ENCODE measurements at regions not wholly inside any gene's neighbourhood (a gene's known extent, or its start where the extent isn't known, plus 50 kb on each side); places are given as distances from the start of the nearest gene placed in this dataset.
A peak's percentile ranks its signal among the peaks of the same experiment; 100 is the strongest.

- 73% methylated on average over 3 of the region's 4 CpGs for WGBS
- Histone ChIP-seq H2AFZ (ENCODE audit: low read depth, low read length) (no peak overlapping the region), H3K36me3 (ENCODE audit: control insufficient read depth in 1 of 2, insufficient read depth in 2 of 2, low read depth in 1 of 2, low read length in 2 of 2) (no peaks in the 10 kb centered on the region), H3K27ac (ENCODE audit: low read length, poor library complexity, severe bottlenecking) (no peak overlapping the region), H3K4ac (ENCODE audit: low read depth in 1 of 2, low read length in 2 of 2) (no peak overlapping the region), H3K27me3 (ENCODE audit: control insufficient read depth in 1 of 2, insufficient read depth in 1 of 2, low read length in 2 of 2) (no peaks in the 10 kb centered on the region), H4K8ac (ENCODE audit: low read length) (no peak overlapping the region), H3K9me3 (ENCODE audit: control insufficient read depth, low read length) (no peaks in the 10 kb centered on the region), H2BK120ac (ENCODE audit: low read depth, low read length) (no peak overlapping the region), H3K4me3 (ENCODE audit: insufficient read depth in 1 of 2, low read depth in 1 of 2, low read length in 2 of 2) (no peak overlapping the region), H3K14ac (ENCODE audit: low read length in 2 of 2) (no peak overlapping the region), H3K18ac (ENCODE audit: low read depth in 1 of 2, low read length in 2 of 2) (no peak overlapping the region), H2BK12ac (ENCODE audit: low read length in 2 of 2) (no peak overlapping the region), H2BK15ac (ENCODE audit: low read depth, poor library complexity, severe bottlenecking) (no peak overlapping the region), H2AK5ac (ENCODE audit: low read length, severe bottlenecking) (no peak overlapping the region), H3K9ac (ENCODE audit: low read length) (no peak overlapping the region), H3K4me2 (ENCODE audit: low read length, poor library complexity, severe bottlenecking) (no peak overlapping the region), H3K4me1 (ENCODE audit: control insufficient read depth, insufficient read depth, low read depth, low read length) (no peaks in the 10 kb centered on the region), H3K79me1 (replicated peaks; ENCODE audit: low read length, poor library complexity, severe bottlenecking) (no peaks in the 10 kb centered on the region), H3K23ac (ENCODE audit: low read length in 2 of 2) (no peak overlapping the region), H2BK5ac (ENCODE audit: low read depth, low read length, poor library complexity, severe bottlenecking) (no peak overlapping the region), H4K91ac (ENCODE audit: low read length) (no peak overlapping the region)
- no peak for DNase-seq
Observed at GRCh38 chr2:195257979-195258378, 399.0 kb upstream of the SLC39A10 start.

DNA sequence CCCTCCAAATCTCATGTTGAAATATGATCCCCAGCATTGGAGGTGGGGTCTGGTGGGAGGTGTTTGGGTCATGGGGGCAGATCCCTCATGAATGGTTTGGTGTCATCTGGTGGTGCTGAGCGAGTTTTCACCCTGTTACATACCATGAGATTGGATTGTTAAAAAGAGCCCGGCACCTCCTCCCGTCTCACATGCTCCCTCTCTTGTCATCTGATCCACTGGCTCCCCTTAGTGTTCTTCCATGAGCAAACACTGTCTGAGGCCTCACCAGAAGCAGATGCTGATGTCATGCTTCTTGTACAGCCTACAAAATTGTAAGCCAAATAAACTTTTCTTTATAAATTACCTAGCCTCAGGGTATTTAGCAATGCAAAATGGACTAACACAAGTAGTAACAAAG is 405.0 kb upstream of the SLC39A10 start:
- Histone ChIP-seq H3K9me3 (ENCODE audit: control insufficient read depth, low read length) (peaks cover 17% of the 10 kb centered on the region), H3K9ac (ENCODE audit: low read length) (no peak overlapping the region), H3K27me3 (ENCODE audit: control insufficient read depth in 1 of 2, insufficient read depth in 1 of 2, low read length in 2 of 2) (no peaks in the 10 kb centered on the region), H4K8ac (ENCODE audit: low read length) (no peak overlapping the region), H3K14ac (ENCODE audit: low read length in 2 of 2) (no peak overlapping the region), H2BK15ac (ENCODE audit: low read depth, poor library complexity, severe bottlenecking) (no peak overlapping the region), H2AFZ (ENCODE audit: low read depth, low read length) (no peak overlapping the region), H2BK12ac (ENCODE audit: low read length in 2 of 2) (no peak overlapping the region), H3K23ac (ENCODE audit: low read length in 2 of 2) (no peak overlapping the region), H3K79me1 (replicated peaks; ENCODE audit: low read length, poor library complexity, severe bottlenecking) (no peaks in the 10 kb centered on the region), H2BK120ac (ENCODE audit: low read depth, low read length) (no peak overlapping the region), H3K4me3 (ENCODE audit: insufficient read depth in 1 of 2, low read depth in 1 of 2, low read length in 2 of 2) (no peak overlapping the region), H2BK5ac (ENCODE audit: low read depth, low read length, poor library complexity, severe bottlenecking) (no peak overlapping the region), H4K91ac (ENCODE audit: low read length) (no peak overlapping the region), H3K4me2 (ENCODE audit: low read length, poor library complexity, severe bottlenecking) (no peak overlapping the region), H3K36me3 (ENCODE audit: control insufficient read depth in 1 of 2, insufficient read depth in 2 of 2, low read depth in 1 of 2, low read length in 2 of 2) (no peaks in the 10 kb centered on the region), H3K4ac (ENCODE audit: low read depth in 1 of 2, low read length in 2 of 2) (no peak overlapping the region), H3K27ac (ENCODE audit: low read length, poor library complexity, severe bottlenecking) (no peak overlapping the region), H3K18ac (ENCODE audit: low read depth in 1 of 2, low read length in 2 of 2) (no peak overlapping the region), H3K4me1 (ENCODE audit: control insufficient read depth, insufficient read depth, low read depth, low read length) (no peaks in the 10 kb centered on the region), H2AK5ac (ENCODE audit: low read length, severe bottlenecking) (no peak overlapping the region)
- no peak for DNase-seq
- 58% methylated on average over 3 of the region's 3 CpGs for WGBS

DNA sequence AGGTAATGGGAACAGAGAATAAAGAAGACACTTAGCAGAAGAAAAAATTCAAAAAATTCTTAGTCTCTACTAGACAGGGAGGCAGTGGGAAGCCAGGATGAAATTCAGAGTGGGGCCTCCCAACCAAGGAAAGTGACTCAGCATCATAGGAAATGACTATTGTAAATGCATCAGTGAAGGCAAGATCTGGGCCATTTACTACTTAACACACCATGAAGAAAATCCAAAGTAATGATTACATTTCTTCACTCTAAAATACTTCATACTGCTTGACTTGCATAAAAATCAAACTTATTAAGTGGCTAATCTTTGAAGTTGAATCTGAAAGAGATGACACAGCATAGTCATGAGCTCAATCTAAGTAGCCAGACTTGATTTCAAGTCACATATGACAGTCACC is 405.8 kb upstream of the SLC39A10 start:
- H3K27me3 ChIP-seq (ENCODE audit: control insufficient read depth in 1 of 2, insufficient read depth in 1 of 2, low read length in 2 of 2): no peaks in the 10 kb centered on the region
- H3K4me3 ChIP-seq (ENCODE audit: insufficient read depth in 1 of 2, low read depth in 1 of 2, low read length in 2 of 2): no peak overlapping the region
- H2BK120ac ChIP-seq (ENCODE audit: low read depth, low read length): no peak overlapping the region
- no peak overlapping the region for H2AFZ ChIP-seq (ENCODE audit: low read depth, low read length)
- H3K23ac ChIP-seq (ENCODE audit: low read length in 2 of 2): no peak overlapping the region
- no peaks in the 10 kb centered on the region for H3K4me1 ChIP-seq (ENCODE audit: control insufficient read depth, insufficient read depth, low read depth, low read length)
- no peak overlapping the region for H4K91ac ChIP-seq (ENCODE audit: low read length)
- no peak overlapping the region for H3K18ac ChIP-seq (ENCODE audit: low read depth in 1 of 2, low read length in 2 of 2)
- no peak overlapping the region for H3K4ac ChIP-seq (ENCODE audit: low read depth in 1 of 2, low read length in 2 of 2)
- no peaks in the 10 kb centered on the region for H3K36me3 ChIP-seq (ENCODE audit: control insufficient read depth in 1 of 2, insufficient read depth in 2 of 2, low read depth in 1 of 2, low read length in 2 of 2)
- H3K79me1 ChIP-seq (replicated peaks; ENCODE audit: low read length, poor library complexity, severe bottlenecking): no peaks in the 10 kb centered on the region
- no peak overlapping the region for H4K8ac ChIP-seq (ENCODE audit: low read length)
- H2BK12ac ChIP-seq (ENCODE audit: low read length in 2 of 2): no peak overlapping the region
- H3K4me2 ChIP-seq (ENCODE audit: low read length, poor library complexity, severe bottlenecking): no peak overlapping the region
- H2BK15ac ChIP-seq (ENCODE audit: low read depth, poor library complexity, severe bottlenecking): no peak overlapping the region
- DNase-seq: no peak
- no peak overlapping the region for H2BK5ac ChIP-seq (ENCODE audit: low read depth, low read length, poor library complexity, severe bottlenecking)
- peaks cover 23% of the 10 kb centered on the region for H3K9me3 ChIP-seq (ENCODE audit: control insufficient read depth, low read length)
- H3K14ac ChIP-seq (ENCODE audit: low read length in 2 of 2): no peak overlapping the region
- H2AK5ac ChIP-seq (ENCODE audit: low read length, severe bottlenecking): no peak overlapping the region
- no peak overlapping the region for H3K9ac ChIP-seq (ENCODE audit: low read length)
- H3K27ac ChIP-seq (ENCODE audit: low read length, poor library complexity, severe bottlenecking): peak overlapping the region; percentile 43

DNA sequence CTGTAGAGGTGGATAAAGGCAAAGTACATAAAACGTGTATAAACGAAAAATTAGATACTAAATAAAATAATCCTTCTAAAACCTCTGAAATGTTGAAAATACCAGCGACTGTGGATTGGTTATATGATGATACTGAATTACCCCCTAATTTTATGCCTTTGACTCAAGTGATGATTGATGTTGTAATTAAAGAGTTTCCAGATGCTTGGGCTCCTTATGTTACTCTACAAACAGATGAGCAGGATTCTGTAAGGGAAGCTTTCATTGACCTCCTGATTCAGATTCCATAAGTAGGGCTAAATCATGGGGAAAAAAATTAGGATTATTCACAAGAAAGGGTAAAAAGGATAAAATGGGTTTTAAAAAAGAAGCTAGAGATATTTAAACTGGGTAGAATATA is 418.2 kb upstream of the SLC39A10 start:
- Histone ChIP-seq H3K9me3 (ENCODE audit: control insufficient read depth, low read length) (peaks cover 18% of the 10 kb centered on the region), H3K4me2 (ENCODE audit: low read length, poor library complexity, severe bottlenecking) (no peak overlapping the region), H3K27ac (ENCODE audit: low read length, poor library complexity, severe bottlenecking) (no peak overlapping the region), H3K4me1 (ENCODE audit: control insufficient read depth, insufficient read depth, low read depth, low read length) (no peaks in the 10 kb centered on the region), H2AK5ac (ENCODE audit: low read length, severe bottlenecking) (no peak overlapping the region), H2BK5ac (ENCODE audit: low read depth, low read length, poor library complexity, severe bottlenecking) (no peak overlapping the region), H3K4me3 (ENCODE audit: insufficient read depth in 1 of 2, low read depth in 1 of 2, low read length in 2 of 2) (no peak overlapping the region), H3K14ac (ENCODE audit: low read length in 2 of 2) (no peak overlapping the region), H3K27me3 (ENCODE audit: control insufficient read depth in 1 of 2, insufficient read depth in 1 of 2, low read length in 2 of 2) (no peaks in the 10 kb centered on the region), H3K18ac (ENCODE audit: low read depth in 1 of 2, low read length in 2 of 2) (no peak overlapping the region), H2BK15ac (ENCODE audit: low read depth, poor library complexity, severe bottlenecking) (no peak overlapping the region), H2BK12ac (ENCODE audit: low read length in 2 of 2) (no peak overlapping the region), H2AFZ (ENCODE audit: low read depth, low read length) (no peak overlapping the region), H3K9ac (ENCODE audit: low read length) (no peak overlapping the region), H3K36me3 (ENCODE audit: control insufficient read depth in 1 of 2, insufficient read depth in 2 of 2, low read depth in 1 of 2, low read length in 2 of 2) (no peaks in the 10 kb centered on the region), H2BK120ac (ENCODE audit: low read depth, low read length) (no peak overlapping the region), H3K23ac (ENCODE audit: low read length in 2 of 2) (no peak overlapping the region), H4K8ac (ENCODE audit: low read length) (no peak overlapping the region), H3K79me1 (replicated peaks; ENCODE audit: low read length, poor library complexity, severe bottlenecking) (no peaks in the 10 kb centered on the region), H3K4ac (ENCODE audit: low read depth in 1 of 2, low read length in 2 of 2) (no peak overlapping the region), H4K91ac (ENCODE audit: low read length) (no peak overlapping the region)
- WGBS: no CpG with 5 or more reads among the region's 3 CpGs
- no peak for DNase-seq
